GM04503 (cell line): ENCODE measurements at regions not wholly inside any gene's neighbourhood (a gene's known extent, or its start where the extent isn't known, plus 50 kb on each side); places are given as distances from the start of the nearest gene placed in this dataset.

Experiments used
- DNase-seq: peaks from one replicate; pipeline ENCODE4 v3.0.0-alpha.2; 2012; ENCODE audit warnings: low read depth

DNA sequence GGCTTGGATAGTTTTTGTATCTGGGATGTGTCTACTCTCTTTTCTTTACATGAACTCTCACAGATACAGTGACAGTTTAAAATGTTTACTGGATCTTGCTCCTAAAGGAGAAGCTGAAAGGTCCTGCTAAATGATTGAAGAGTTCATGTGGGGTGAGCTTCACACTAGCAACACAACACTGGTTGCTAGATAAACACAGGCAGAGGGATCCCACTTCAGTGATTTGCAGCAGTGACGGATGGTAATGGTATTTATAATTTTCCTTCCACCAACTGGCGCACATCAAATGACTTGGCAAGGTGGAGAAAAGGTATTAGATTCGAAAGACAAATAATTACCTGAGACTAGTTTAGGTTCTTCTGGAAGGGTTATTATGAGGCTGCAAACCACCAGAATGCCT, 270.2 kb downstream of the TBX15 start:
- DNase-seq, result no peak

- DNase-seq, result no peak
Observed at GRCh38 chr1:118716775-118717174, 271.4 kb downstream of the TBX15 start.

- no peak for DNase-seq
Observed at GRCh38 chr1:118711356-118711755, 276.8 kb downstream of the TBX15 start.

GRCh38 chr1:118698911-118699310, 289.2 kb downstream of the TBX15 start:
- no peak for DNase-seq

- DNase-seq, result no peak
Observed at GRCh38 chr1:118692143-118692542, 296.0 kb downstream of the TBX15 start.

GRCh38 chr1:118688891-118689290, 299.3 kb downstream of the TBX15 start:
- no peak for DNase-seq

DNA sequence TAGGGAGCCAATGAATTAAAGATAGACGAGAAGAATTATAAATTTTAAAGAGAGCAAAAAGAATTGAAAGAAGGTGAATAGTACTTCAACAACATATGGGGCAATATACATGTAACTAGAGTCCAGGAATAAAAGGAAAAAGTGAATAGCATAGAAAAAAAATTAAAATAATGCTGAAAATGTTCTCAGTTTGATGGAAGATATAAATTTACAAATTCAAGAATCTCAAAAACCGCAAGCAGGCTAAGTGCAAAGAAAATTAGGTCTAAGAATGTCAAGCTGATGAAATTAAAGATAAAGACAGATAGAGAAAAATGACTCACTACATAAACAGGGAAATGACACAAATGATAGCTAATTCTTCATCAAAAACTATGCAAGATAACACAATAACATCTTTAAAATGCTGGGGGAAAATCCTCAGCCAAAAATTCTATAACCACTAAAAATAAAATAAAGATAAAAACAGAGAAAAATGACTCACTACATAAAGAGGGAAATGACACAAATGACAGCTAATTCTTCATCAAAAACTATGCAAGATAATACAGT, 326.3 kb downstream of the TBX15 start:
- no peak for DNase-seq

- no peak for DNase-seq
Observed at GRCh38 chr1:118660769-118661168, 327.4 kb downstream of the TBX15 start.

- DNase-seq, result no peak
Observed at GRCh38 chr1:118659646-118660045, 328.5 kb downstream of the TBX15 start.

DNA sequence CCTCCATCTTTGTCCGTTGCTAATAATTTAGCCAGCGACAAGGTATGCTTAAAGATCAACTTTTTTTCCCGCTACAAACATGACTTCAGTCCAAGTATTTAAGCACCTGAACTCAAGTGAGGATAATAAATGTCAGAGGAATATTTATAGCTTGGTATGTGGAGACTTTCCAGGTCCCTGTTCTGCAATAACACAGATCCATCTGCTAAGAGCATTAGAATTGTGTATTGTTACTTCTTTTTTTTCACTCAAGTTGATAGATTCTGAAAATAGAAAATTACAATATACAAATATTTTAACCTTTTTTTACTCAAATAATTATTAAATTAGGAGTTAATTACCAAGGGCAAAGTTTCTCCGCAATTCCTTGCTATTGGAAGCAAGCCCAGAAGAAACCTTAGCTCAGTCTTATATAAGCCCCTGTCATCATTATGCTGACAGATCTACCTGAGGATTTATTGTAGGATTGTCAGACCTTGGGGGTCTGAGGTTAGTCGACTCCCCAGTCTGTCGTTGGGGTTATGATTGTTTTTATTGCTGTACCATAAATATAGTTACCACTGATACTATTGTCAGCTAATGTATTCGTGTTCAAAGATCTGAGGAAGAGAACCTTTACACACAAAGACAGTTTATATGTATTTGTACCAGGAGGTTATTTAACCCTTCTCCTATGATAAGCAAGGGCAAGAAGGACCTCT, 337.9 kb downstream of the TBX15 start:
- DNase-seq, result no peak

DNA sequence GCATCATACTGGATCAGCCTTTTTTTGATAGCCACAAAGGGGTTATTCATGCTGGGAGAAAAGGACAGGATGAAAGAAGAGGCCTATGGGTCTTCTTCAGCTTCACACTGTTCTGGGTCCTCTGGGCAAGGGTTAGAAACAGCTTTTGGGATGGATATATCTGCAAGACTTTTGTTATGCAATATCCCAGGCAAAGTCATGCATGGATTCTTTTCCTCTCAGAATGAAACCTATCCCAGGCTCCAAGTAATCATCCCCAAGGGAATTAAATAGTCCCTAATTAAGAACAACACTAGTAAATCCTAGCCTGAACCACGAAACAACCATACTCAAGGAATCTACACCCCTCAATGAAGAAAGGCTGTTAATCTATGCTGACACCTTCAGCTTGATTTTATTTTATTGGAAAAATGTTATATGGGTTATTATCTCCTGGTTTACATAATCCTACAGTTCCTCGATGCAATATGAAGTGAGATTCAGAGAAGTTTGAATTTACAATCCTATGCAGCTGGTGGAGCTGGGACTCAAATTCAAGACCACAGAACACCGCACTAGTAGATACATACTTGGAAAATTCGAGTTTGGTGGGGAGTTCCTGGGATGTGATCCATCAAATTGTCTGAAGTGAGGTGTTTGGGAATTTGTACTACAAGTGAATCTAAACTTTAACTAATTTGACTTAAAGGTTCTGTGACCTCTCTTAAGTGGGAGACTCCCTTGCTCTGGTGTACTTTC, 338.6 kb downstream of the TBX15 start:
- no peak for DNase-seq

- no peak for DNase-seq
Observed at GRCh38 chr1:118636004-118636403, 352.1 kb downstream of the TBX15 start.

GRCh38 chr1:118627435-118627834, 360.7 kb downstream of the TBX15 start:
- DNase-seq, result no peak

DNA sequence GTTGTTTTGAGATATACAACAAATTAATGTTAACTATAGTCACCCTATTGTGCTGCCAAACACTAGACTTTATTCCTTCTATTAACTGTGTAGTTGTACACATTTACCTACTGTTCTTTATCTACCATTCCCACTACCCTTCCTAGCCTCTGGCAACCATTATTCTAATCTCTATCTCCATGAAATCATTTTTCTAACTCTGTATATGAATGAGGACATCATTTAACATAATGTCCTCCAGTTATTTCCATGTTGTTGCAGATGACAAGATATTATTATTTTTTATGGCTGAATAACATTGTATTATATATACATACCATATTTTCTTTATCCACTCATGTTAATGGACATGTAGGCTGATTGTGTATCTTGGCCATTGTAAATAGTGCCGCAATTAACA, 366.3 kb downstream of the TBX15 start:
- DNase-seq, result no peak

DNA sequence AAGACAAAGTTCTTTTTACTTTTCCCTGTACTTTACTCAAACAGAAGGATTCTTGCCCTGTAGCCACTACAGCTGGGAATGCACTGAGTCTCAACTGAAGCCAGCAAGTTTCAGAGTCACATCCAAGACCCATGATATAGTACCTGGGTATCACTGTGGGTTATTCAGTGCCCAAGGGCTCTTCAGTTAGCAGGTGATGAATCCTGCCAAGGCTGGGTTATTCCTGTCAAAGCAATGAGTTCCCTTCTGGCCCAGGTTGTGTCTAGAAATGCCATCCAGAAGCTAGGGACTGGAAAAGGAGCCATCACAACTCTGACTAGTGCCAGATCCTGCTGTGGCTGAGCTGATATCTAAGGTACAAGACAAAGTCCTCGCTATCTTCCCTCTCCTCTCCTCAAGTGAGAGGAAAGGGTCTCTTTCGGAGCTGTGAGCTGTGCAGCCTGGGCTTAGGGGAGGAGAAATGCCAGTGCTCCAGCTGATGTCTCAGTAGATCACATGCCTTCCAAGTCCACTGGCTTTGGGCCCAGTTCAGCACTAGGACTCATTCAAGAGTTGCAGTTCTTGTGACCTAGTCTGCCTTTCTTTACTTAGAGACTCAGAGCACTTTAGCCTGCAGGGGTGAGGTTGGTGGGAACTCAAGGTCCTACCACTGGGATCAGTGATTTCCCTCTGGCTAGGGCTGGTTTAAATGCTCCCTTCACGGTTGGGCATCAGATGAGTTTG, 369.4 kb downstream of the TBX15 start:
- no peak for DNase-seq

DNA sequence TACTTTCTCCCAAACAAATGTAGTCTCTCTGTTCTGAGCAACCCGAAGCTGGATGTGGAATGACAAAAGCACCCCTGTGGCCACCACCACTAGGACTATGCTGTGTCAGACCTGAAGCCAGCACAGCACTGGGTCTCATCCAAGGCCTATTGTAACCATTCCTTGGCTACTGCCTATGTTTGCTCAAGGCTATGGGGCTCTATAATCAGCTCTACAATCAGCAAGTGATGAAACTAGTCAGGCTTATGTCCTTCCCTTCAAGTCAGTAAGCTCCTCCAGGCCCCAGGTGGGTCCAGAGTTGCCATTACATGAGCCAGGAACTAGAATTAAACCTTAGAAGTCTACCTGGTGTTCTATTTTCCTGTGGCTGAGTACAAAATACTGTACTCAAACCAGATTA, 370.2 kb downstream of the TBX15 start:
- no peak for DNase-seq

GRCh38 chr1:118615066-118615465, 373.1 kb downstream of the TBX15 start:
- DNase-seq, result no peak

GRCh38 chr1:118589238-118589846, 398.8 kb downstream of the TBX15 start:
- DNase-seq, result no peak

- no peak for DNase-seq
Observed at GRCh38 chr1:118588566-118588965, 399.6 kb downstream of the TBX15 start.

DNA sequence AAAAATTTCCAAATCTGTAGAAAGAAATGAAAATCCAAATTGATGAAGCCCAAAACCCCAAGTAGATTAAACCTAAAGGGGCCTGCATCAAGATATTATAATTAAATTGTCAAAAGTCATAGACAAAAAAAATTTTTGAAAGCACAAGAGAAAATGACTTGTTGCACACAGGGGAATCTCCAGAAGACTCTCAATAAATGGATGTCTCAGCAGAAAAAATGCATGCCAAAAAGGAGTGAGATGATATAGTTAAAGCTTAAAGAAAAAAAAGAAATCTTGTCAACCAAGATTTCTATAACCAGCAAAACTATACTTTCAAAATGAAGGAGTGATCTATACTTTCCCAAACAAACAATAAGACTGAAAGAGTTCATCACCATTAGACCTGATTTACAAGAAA, 393.2 kb upstream of the SPAG17 start:
- DNase-seq, result no peak

DNA sequence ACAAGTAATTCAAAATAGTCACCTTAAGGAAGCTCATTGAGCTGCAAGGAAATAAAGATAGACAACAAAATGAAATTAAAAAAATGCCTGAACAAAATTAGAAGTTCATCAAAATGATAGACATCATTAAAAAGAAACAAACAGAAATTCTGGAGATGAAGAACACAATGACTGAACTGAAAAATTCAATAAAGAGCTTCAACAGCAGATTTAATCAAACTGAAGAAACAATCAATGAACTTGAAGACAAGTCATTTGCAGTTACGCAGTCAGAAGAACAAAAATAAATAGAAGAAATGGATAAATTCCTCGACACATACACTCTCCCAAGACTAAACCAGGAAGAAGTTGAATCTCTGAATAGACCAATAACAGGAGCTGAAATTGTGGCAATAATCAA, 390.0 kb upstream of the SPAG17 start:
- no peak for DNase-seq

DNA sequence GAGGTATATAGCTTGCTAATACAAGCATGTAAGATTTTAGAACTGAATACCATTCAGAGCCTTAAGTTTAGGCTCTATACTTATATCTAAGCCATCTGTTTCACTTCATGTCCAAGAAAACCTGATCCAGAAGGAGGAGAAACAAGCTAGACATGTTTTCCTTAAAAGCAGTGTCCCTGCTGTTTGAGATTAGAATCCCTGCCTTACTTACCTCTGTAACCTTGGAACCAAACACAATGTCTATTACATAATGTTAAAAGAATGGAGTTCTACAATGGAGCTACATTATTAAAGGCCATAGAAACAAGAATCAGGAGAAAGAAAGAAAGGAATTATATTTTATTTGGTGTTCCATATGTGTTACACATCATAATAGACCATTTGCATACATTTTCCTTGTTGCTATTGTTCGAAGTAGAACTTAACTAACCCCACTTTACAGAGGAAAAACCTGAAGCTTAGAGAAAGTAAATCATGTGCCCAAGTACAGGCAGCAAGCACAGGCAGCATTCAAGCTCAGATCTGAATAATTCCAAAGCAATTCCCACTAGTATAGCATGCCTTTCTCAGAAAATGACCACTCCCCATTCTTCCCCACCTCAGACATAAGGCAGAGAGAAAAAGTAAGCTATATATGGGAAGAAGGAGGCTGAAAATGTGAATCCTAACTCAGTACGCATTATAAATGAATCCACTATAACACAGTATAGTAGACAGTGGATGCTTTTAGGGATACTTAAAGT, 380.1 kb upstream of the SPAG17 start:
- DNase-seq, result no peak
